ENCODE measurements at regions not wholly inside any gene's neighbourhood (a gene's known extent, or its start where the extent isn't known, plus 50 kb on each side); places are given as distances from the start of the nearest gene placed in this dataset.

DNA sequence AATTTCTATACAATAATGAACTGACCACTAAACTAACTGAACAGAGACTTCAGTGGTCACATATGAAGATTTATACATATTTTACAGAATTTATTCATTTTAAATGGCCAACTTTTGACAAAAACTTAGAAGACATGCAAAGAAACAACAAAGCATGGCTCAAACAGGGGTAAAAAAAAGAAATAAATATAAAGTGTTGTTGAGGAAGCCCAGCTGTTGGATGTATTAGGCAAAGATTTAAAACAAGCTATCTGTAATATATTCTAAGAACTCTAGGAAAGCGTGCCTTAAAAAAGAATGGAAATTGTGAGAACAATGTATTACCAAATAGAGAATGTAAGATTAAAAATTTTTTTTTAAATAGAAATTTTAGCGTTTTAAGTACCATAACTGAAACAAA lies 210.9 kb upstream of the HTR2C start:
- intact Hi-C loops (cut with micrococcal nuclease): no loop called here
- ATAC-seq (no peak), DNase-seq (no peak)
- H3K9me3 Mint-ChIP-seq: peaks cover 0 to 9% of the 10 kb centered on the region in 2 donors
- no CpG with 5 or more reads among the region's 2 CpGs for WGBS (ENCODE audit: insufficient coverage)
- no peak overlapping the region for H3K27ac ChIP-seq (ENCODE audit: low read length)
- no peaks in the 10 kb centered on the region for H3K4me1 Mint-ChIP-seq
- H3K27me3 Mint-ChIP-seq (ENCODE audit: low read depth in 2 of 2): no peaks in the 10 kb centered on the region
- no peaks in the 10 kb centered on the region for H3K36me3 Mint-ChIP-seq
- TF ChIP-seq, protein P1, sequence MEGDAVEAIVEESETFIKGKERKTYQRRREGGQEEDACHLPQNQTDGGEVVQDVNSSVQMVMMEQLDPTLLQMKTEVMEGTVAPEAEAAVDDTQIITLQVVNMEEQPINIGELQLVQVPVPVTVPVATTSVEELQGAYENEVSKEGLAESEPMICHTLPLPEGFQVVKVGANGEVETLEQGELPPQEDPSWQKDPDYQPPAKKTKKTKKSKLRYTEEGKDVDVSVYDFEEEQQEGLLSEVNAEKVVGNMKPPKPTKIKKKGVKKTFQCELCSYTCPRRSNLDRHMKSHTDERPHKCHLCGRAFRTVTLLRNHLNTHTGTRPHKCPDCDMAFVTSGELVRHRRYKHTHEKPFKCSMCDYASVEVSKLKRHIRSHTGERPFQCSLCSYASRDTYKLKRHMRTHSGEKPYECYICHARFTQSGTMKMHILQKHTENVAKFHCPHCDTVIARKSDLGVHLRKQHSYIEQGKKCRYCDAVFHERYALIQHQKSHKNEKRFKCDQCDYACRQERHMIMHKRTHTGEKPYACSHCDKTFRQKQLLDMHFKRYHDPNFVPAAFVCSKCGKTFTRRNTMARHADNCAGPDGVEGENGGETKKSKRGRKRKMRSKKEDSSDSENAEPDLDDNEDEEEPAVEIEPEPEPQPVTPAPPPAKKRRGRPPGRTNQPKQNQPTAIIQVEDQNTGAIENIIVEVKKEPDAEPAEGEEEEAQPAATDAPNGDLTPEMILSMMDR (IDR thresholded peaks at IDR 0.05): no peak
- H3K4me1 ChIP-seq (ENCODE audit: control insufficient read depth, insufficient read depth, low read length): no peaks in the 10 kb centered on the region
- H3K4me3 Mint-ChIP-seq: no peak overlapping the region
- H3K36me3 ChIP-seq (ENCODE audit: control insufficient read depth, insufficient read depth, low read length): no peaks in the 10 kb centered on the region
- H3K4me3 ChIP-seq (ENCODE audit: low read length): no peak overlapping the region
- H3K27me3 ChIP-seq (ENCODE audit: control insufficient read depth, insufficient read depth, low read length): no peaks in the 10 kb centered on the region
- H3K9me3 ChIP-seq (ENCODE audit: control insufficient read depth, insufficient read depth, low read length): no peaks in the 10 kb centered on the region
- no peak overlapping the region for H3K27ac Mint-ChIP-seq

DNA sequence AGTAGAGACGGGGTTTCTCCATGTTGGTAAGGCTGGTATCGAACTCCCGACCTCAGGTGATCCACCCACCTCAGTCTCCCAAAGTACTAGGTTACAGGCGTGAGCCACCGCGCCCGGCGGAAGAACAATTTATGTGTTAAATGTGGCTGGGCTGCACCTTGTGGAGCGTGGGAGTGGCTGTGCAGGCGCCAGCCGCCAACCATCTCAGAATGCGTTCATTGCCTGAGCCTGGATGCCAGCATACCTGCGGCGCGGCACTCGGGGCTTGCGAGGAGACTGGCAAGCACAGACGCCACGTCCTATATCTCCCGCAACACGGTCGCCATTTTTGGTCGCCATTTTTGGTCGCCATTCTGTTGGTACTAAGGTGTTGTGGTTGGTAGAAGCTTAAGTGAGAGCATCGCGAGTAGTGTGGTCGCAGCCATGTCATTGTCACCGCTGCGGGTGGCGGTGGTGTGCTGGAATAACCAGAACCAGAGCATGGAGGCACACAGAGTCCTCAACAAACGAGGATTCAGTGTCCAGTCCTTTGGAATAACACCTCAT lies 193.6 kb upstream of the HTR2C start:
- Histone ChIP-seq H3K27me3 (ENCODE audit: control insufficient read depth, insufficient read depth, low read length) (no peaks in the 10 kb centered on the region), H3K4me3 (ENCODE audit: low read length) (no peak overlapping the region), H3K4me1 (ENCODE audit: control insufficient read depth, insufficient read depth, low read length) (no peaks in the 10 kb centered on the region), H3K27ac (ENCODE audit: low read length) (no peak overlapping the region), H3K36me3 (ENCODE audit: control insufficient read depth, insufficient read depth, low read length) (no peaks in the 10 kb centered on the region), H3K9me3 (ENCODE audit: control insufficient read depth, insufficient read depth, low read length) (no peaks in the 10 kb centered on the region)
- ATAC-seq (no peak), DNase-seq (no peak)
- WGBS (ENCODE audit: insufficient coverage): 94% methylated on average over 28 of the region's 31 CpGs
- no peaks in the 10 kb centered on the region for H3K36me3 Mint-ChIP-seq
- intact Hi-C loops (cut with micrococcal nuclease): no loop called here
- no peak overlapping the region for H3K4me3 Mint-ChIP-seq
- peaks cover 3 to 4% of the 10 kb centered on the region in 2 donors for H3K9me3 Mint-ChIP-seq
- no peak overlapping the region for H3K27ac Mint-ChIP-seq
- no peaks in the 10 kb centered on the region for H3K27me3 Mint-ChIP-seq (ENCODE audit: low read depth in 2 of 2)
- TF ChIP-seq, protein P1 (IDR thresholded peaks at IDR 0.05): no peak
- H3K4me1 Mint-ChIP-seq: no peaks in the 10 kb centered on the region

Measured in natural killer cell (primary cell).